ENCODE measurements at regions not wholly inside any gene's neighbourhood (a gene's known extent, or its start where the extent isn't known, plus 50 kb on each side); places are given as distances from the start of the nearest gene placed in this dataset.

GRCh38 chr14:86896701-86897100, 1096.3 kb downstream of the GALC start:
- Histone ChIP-seq H3K36me3 (ENCODE audit: insufficient read depth, low read length) (no peaks in the 10 kb centered on the region), H3K4me3 (ENCODE audit: low read depth in 1 of 2, low read length in 2 of 2) (no peak overlapping the region), H2AFZ (ENCODE audit: low read depth, low read length) (no peak overlapping the region), H3K4me2 (ENCODE audit: insufficient read depth, low read length) (no peak overlapping the region), H4K20me1 (ENCODE audit: insufficient read depth, low read length) (no peaks in the 10 kb centered on the region), H3K27me3 (ENCODE audit: insufficient read depth, low read length, poor library complexity) (no peaks in the 10 kb centered on the region), H3K79me2 (ENCODE audit: insufficient read depth, low read length) (no peaks in the 10 kb centered on the region), H3K4me1 (ENCODE audit: insufficient read depth, low read length) (no peaks in the 10 kb centered on the region), H3K9me3 (ENCODE audit: insufficient read depth, low read length, severe bottlenecking) (no peaks in the 10 kb centered on the region), H3K9ac (ENCODE audit: low read depth, low read length) (no peak overlapping the region), H3K27ac (ENCODE audit: low read length) (no peak overlapping the region)
- TF ChIP-seq EZH2 (IDR thresholded peaks at IDR 0.05; ENCODE audit: borderline replicate concordance, low read depth, low read length, severe bottlenecking), result no peak
- no peak for TF ChIP-seq CTCF (IDR thresholded peaks at IDR 0.05; ENCODE audit: borderline replicate concordance, extremely low read depth, low read length, poor library complexity, severe bottlenecking)
- ATAC-seq (ENCODE audit: insufficient read depth, low read depth) (no peak), DNase-seq (no peak)

GRCh38 chr14:86892152-86892956, 1100.6 kb downstream of the GALC start:
- no peak overlapping the region for H3K27ac ChIP-seq (ENCODE audit: low read length)
- no peaks in the 10 kb centered on the region for H3K9me3 ChIP-seq (ENCODE audit: insufficient read depth, low read length, severe bottlenecking)
- H3K4me2 ChIP-seq (ENCODE audit: insufficient read depth, low read length), result no peak overlapping the region
- H3K9ac ChIP-seq (ENCODE audit: low read depth, low read length), result no peak overlapping the region
- no peak for TF ChIP-seq EZH2 (IDR thresholded peaks at IDR 0.05; ENCODE audit: borderline replicate concordance, low read depth, low read length, severe bottlenecking)
- TF ChIP-seq CTCF (IDR thresholded peaks at IDR 0.05; ENCODE audit: borderline replicate concordance, extremely low read depth, low read length, poor library complexity, severe bottlenecking), result no peak
- DNase-seq, result no peak
- no peaks in the 10 kb centered on the region for H3K36me3 ChIP-seq (ENCODE audit: insufficient read depth, low read length)
- H3K27me3 ChIP-seq (ENCODE audit: insufficient read depth, low read length, poor library complexity), result no peaks in the 10 kb centered on the region
- no peak overlapping the region for H3K4me3 ChIP-seq (ENCODE audit: low read depth in 1 of 2, low read length in 2 of 2)
- no peaks in the 10 kb centered on the region for H3K4me1 ChIP-seq (ENCODE audit: insufficient read depth, low read length)
- no peak for ATAC-seq (ENCODE audit: insufficient read depth, low read depth)
- no peaks in the 10 kb centered on the region for H4K20me1 ChIP-seq (ENCODE audit: insufficient read depth, low read length)
- H3K79me2 ChIP-seq (ENCODE audit: insufficient read depth, low read length), result no peaks in the 10 kb centered on the region
- no peak overlapping the region for H2AFZ ChIP-seq (ENCODE audit: low read depth, low read length)

- Histone ChIP-seq H3K27me3 (ENCODE audit: insufficient read depth, low read length, poor library complexity) (no peaks in the 10 kb centered on the region), H2AFZ (ENCODE audit: low read depth, low read length) (no peak overlapping the region), H3K4me3 (ENCODE audit: low read depth in 1 of 2, low read length in 2 of 2) (no peak overlapping the region), H3K4me1 (ENCODE audit: insufficient read depth, low read length) (no peaks in the 10 kb centered on the region), H3K4me2 (ENCODE audit: insufficient read depth, low read length) (no peak overlapping the region), H3K9ac (ENCODE audit: low read depth, low read length) (no peak overlapping the region), H3K9me3 (ENCODE audit: insufficient read depth, low read length, severe bottlenecking) (no peaks in the 10 kb centered on the region), H3K27ac (ENCODE audit: low read length) (no peak overlapping the region), H3K36me3 (ENCODE audit: insufficient read depth, low read length) (no peaks in the 10 kb centered on the region), H3K79me2 (ENCODE audit: insufficient read depth, low read length) (no peaks in the 10 kb centered on the region), H4K20me1 (ENCODE audit: insufficient read depth, low read length) (no peaks in the 10 kb centered on the region)
- TF ChIP-seq EZH2 (IDR thresholded peaks at IDR 0.05; ENCODE audit: borderline replicate concordance, low read depth, low read length, severe bottlenecking) (no peak), CTCF (IDR thresholded peaks at IDR 0.05; ENCODE audit: borderline replicate concordance, extremely low read depth, low read length, poor library complexity, severe bottlenecking) (no peak)
- ATAC-seq (ENCODE audit: insufficient read depth, low read depth) (no peak), DNase-seq (no peak)
Observed at GRCh38 chr14:86885280-86885679, 1107.7 kb downstream of the GALC start.
